Ishikawa (cell line): ENCODE measurements at regions not wholly inside any gene's neighbourhood (a gene's known extent, or its start where the extent isn't known, plus 50 kb on each side); places are given as distances from the start of the nearest gene placed in this dataset.

Experiments
- CEBPB ChIP-seq: IDR thresholded peaks from 2 replicates; pipeline ENCODE4 v1.6.1; 2012
- CREB1 ChIP-seq: IDR thresholded peaks from 2 replicates; pipeline ENCODE4 v1.6.1; 2012; ENCODE audit warnings: low read depth
- EGR1 ChIP-seq: IDR thresholded peaks from 2 replicates; pipeline ENCODE4 v1.6.1; 2012
- EP300 ChIP-seq: IDR thresholded peaks from 2 replicates; pipeline ENCODE4 v1.6.1; 2012; ENCODE audit warnings: borderline replicate concordance
- FOXM1 ChIP-seq: IDR thresholded peaks from 2 replicates; pipeline ENCODE4 v1.6.1; 2012; ENCODE audit warnings: low read depth, borderline replicate concordance
- MAX ChIP-seq: IDR thresholded peaks from 2 replicates; pipeline ENCODE4 v1.6.1; 2012
- NFIC ChIP-seq: IDR thresholded peaks from 2 replicates; pipeline ENCODE4 v1.6.1; 2012
- RAD21 ChIP-seq: IDR thresholded peaks from 2 replicates; pipeline ENCODE4 v1.6.1; 2012; ENCODE audit warnings: low read depth
- REST ChIP-seq: IDR thresholded peaks from 2 replicates; pipeline ENCODE4 v1.6.1; 2012; ENCODE audit warnings: low read depth, mild to moderate bottlenecking
- TAF1 ChIP-seq: IDR thresholded peaks from 2 replicates; pipeline ENCODE4 v1.6.1; 2012; ENCODE audit warnings: low read depth, mild to moderate bottlenecking
- TCF12 ChIP-seq: IDR thresholded peaks from 2 replicates; pipeline ENCODE4 v1.6.1; 2012; ENCODE audit warnings: low read depth
- TEAD4 ChIP-seq: IDR thresholded peaks from 2 replicates; pipeline ENCODE4 v1.6.1; 2012
- USF1 ChIP-seq: IDR thresholded peaks from 2 replicates; pipeline ENCODE4 v1.6.1; 2012
- YY1 ChIP-seq: IDR thresholded peaks from 2 replicates; pipeline ENCODE4 v1.6.1; 2012; ENCODE audit warnings: low read depth
- ZBTB7A ChIP-seq: IDR thresholded peaks from 2 replicates; pipeline ENCODE4 v1.6.1; 2012; ENCODE audit warnings: low read depth

GRCh38 chr4:170169699-170170098, 79.9 kb upstream of the AADAT start:
- TF ChIP-seq EGR1 (no peak), NFIC (no peak), TAF1 (no peak), TCF12 (no peak), YY1 (no peak), USF1 (no peak), TEAD4 (no peak), MAX (no peak), CEBPB (no peak)

- TF ChIP-seq EGR1: no peak
- TF ChIP-seq TEAD4: no peak
- no peak for TF ChIP-seq CEBPB
- TF ChIP-seq CREB1: no peak
- no peak for TF ChIP-seq REST
- no peak for TF ChIP-seq YY1
- TF ChIP-seq TCF12: no peak
Observed at GRCh38 chr4:170167678-170168077, 77.9 kb upstream of the AADAT start.

- TF ChIP-seq YY1 (no peak), TCF12 (no peak), ZBTB7A (no peak), EGR1 (no peak), TAF1 (no peak), CREB1 (no peak), NFIC (no peak)
Observed at GRCh38 chr4:170162416-170162815, 72.7 kb upstream of the AADAT start.

- TF ChIP-seq TAF1: no peak
- TF ChIP-seq YY1: no peak
- TF ChIP-seq ZBTB7A: no peak
- TF ChIP-seq NFIC: no peak
- no peak for TF ChIP-seq TCF12
- TF ChIP-seq MAX: no peak
- TF ChIP-seq RAD21: no peak
- TF ChIP-seq CREB1: no peak
- no peak for TF ChIP-seq USF1
- TF ChIP-seq EGR1: no peak
- no peak for TF ChIP-seq TEAD4
- no peak for TF ChIP-seq EP300
- no peak for TF ChIP-seq REST
- no peak for TF ChIP-seq CEBPB
- TF ChIP-seq FOXM1: no peak
Observed at GRCh38 chr4:170157670-170158069, 67.9 kb upstream of the AADAT start.

- TF ChIP-seq TAF1 (no peak), FOXM1 (no peak), NFIC (no peak)
Observed at GRCh38 chr4:170145120-170145519, 55.4 kb upstream of the AADAT start.

GRCh38 chr4:170139764-170140163, 50.0 kb upstream of the AADAT start:
- TF ChIP-seq USF1 (no peak), REST (no peak), EGR1 (no peak), CREB1 (no peak), MAX (no peak), CEBPB (no peak), NFIC (no peak), FOXM1 (no peak), YY1 (no peak), RAD21 (no peak), TCF12 (no peak), EP300 (no peak), TEAD4 (no peak)
